GM19351 (cell line): ENCODE measurements at regions not wholly inside any gene's neighbourhood (a gene's known extent, or its start where the extent isn't known, plus 50 kb on each side); places are given as distances from the start of the nearest gene placed in this dataset.
"Not testable (repeated sequence)": the region's sequence is repeated elsewhere in the genome, so short reads cannot be mapped to it uniquely, and the experiment has no call there.

Experiments used
- ATAC-seq: cut with Tn5 transposase; IDR thresholded peaks from one replicate; pipeline ENCODE4 v1.9.1; 2021; ENCODE audit warnings: mild to moderate bottlenecking, moderate library complexity; ENCODE audit not compliant: unreplicated experiment

DNA sequence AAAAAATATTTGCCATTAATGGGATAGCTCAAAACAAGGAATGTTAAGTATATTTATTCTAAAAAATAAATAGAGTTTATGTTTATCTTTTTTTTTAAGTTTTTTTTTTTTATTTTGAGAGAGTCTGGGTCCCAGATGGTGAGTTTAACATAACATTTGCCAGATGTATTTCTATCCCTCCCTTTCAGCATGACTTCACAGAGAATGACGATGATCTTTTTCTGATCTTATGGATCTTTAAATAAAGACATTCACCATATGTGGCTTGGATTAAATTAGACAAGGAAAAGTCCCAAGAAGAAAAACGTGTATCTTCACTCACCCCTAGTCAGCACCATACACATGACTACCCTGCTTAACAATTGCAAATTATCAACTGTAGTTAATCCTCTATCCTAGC, 839.8 kb upstream of the CNTN5 start:
- ATAC-seq = no peak

DNA sequence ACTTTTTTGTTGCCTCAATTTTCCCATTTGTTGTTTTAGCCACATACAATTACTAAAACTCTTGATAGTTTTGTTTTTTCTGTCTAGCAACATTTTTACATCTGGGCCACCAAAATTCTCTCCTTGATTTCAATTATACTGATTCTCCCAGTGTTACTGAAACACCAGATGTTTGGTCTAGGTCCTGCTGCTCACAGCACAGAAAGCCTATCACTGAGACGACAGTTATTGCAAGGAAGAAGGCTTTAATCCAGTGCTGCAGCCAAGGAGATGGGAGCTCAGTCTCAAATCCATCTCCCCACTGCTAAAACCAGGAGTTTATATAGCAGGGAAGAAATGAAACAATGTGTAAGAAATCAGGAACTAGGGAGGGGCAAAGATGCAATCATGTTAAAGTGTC, 837.7 kb upstream of the CNTN5 start:
- no peak for ATAC-seq

DNA sequence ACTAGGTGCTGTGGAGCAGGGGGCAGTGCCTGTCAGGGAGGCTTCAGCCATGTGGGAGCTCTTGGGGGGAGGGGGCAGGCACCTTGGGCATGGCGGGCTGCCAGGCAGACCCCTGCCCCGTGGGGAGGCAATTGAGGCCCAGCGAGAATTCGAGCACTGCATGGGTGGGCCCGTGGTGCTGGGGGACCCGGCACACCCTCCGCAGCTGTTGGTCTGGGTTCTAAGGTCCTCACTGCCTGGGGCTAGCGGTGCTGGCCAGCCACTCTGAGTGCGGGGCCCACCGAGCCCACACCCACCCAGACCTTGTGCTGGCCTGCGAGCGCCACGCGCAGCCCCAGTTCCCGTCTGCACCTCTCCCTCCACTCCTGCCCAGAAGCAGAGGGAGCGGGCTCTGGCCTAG, 835.5 kb upstream of the CNTN5 start:
- ATAC-seq = no peak

DNA sequence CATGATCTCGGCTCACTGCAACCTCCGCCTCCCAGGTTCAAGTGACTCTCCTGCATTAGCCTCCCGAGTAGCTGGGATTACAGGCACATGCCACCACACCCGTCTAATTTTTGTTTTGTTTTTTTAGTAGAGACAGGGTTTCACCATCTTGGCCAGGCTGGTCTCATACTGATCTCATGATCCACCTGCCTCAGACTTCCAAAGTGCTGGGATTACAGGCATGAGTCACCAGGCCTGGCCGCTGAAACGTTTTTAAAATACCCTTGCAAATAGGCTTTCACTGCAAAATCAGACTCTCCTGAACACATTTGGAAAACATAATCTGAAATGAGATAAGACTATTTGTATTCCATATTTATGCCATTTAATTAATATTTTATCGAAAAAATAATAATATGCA, 826.1 kb upstream of the CNTN5 start:
- ATAC-seq = no peak

DNA sequence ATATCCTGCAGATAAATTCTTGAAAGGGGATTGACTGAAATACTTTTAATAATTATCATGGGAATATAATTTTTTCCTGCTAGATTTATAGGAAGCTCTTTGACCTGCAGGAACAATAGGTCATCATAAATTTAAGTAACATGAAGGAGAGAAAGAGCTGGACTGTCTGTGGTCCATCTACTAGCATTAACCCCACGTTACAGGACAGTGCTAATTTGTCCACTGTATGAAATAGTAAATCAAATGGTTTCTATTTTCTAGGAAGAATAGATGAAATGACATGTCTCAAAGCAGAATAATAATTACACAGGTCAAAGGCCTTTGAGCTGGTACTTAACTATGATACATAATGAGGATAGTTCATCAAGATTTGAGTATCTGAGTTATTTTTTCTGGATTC, 825.4 kb upstream of the CNTN5 start:
- no peak for ATAC-seq

DNA sequence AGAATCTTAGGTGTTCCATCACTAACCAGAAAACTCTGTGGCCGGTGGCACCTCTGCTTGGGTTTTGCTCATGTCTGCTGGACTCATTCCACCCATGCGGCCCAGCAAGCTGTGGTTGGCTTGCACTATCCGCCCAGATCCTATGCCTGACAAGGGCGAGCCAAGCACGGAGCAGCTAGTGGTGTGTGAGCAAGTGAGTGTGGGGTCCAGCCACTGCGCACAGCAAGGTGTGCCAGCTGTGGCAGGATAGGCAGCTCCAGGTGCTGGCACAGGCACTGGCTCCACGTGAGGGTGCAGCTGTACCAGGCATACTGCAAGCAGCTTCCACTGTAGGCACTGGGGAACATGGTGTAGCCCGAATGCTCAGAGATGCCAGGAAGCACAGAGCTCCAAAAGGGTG, 813.7 kb upstream of the CNTN5 start:
- no peak for ATAC-seq

DNA sequence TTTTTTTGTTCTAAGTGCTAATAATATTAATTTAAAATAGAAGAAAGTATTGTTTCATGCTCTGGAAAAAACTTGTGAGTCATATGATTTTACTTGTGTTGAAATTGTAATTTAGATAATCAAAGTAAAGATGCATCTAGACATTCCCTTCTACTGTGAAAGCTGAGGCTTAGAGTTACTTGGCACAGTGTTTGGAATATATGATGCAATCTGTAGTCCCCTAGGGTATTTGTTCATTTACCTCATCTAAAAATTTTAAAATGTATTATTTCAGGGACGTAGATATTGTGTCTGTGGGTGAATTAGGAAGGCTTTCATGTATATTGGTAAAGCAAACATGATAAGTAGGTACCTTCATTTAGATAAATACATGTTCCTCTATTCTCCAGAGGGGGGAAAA, 793.5 kb upstream of the CNTN5 start:
- ATAC-seq = no peak

DNA sequence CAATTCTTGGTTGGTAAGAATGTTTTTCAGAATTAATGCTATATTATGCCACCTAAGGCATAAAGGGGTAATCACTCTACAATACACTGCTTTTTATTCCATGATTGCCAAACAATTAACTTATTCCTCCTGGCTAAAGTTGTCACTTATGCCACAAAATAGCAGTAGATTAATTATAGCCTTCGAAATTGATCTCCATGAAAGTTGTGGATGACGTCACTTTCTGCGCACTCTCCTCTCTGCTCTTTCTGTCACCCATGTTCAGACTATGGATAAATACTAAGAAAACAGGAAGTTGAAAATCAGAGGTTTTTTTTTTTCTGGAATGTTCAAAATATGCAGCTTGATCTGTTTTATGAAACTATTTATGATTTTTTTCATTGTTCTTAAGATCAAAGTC, 790.1 kb upstream of the CNTN5 start:
- ATAC-seq = no peak

DNA sequence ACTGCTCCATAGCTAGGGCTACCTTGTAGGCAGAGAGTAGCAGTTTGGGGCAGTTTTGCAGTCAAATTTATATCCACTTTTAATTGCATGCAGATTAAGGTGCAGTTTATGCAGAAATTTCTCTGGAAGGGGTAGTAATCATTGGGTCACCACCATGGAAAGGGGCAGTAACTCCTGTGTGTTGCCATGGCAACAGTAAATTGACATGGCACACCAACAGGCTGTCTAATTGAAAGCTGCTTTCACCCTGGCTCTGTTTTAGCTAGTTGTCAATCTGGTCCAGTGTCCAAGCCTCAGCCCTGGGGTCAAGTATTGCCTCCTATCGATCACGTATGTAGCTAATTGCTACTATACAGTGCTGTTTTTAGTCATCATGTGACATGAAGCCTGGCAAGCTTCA, 786.1 kb upstream of the CNTN5 start:
- no peak for ATAC-seq

DNA sequence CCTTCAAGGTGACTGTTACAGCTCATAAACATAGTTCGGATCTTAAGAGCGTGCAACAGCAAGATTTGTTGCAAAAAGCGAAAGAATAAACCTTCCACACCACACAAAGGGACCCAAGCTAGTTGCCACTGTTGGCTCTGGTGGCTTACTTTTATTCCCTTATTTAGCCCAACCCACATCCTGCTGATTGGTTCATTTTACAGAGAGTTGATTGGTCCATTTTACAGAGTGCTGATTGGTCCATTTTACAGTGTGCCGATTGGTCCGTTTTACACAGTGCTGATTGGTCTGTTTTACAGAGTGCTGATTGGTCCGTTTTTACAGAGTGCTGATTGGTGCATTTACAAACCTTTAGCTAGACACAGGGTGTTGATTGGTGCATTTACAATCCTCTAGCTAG, 776.9 kb upstream of the CNTN5 start:
- no peak for ATAC-seq

DNA sequence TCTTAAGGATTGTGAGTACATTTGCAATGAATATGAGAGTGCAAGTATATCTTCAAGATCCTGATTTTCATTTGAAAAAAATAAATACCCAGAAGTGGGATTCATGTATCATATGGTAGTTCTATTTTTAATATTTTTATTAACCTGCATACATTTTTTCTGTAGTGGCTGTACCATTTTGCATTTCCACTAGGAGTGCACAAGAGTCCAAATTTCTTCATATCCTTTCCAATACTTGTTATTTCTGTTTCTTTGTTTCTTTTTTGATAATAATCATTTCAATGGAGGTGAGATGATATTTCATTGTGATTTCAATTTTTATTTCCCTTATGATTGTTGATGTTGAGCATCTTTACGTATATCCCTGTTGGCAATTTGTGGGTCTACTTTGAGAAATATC, 759.8 kb upstream of the CNTN5 start:
- ATAC-seq = no peak

DNA sequence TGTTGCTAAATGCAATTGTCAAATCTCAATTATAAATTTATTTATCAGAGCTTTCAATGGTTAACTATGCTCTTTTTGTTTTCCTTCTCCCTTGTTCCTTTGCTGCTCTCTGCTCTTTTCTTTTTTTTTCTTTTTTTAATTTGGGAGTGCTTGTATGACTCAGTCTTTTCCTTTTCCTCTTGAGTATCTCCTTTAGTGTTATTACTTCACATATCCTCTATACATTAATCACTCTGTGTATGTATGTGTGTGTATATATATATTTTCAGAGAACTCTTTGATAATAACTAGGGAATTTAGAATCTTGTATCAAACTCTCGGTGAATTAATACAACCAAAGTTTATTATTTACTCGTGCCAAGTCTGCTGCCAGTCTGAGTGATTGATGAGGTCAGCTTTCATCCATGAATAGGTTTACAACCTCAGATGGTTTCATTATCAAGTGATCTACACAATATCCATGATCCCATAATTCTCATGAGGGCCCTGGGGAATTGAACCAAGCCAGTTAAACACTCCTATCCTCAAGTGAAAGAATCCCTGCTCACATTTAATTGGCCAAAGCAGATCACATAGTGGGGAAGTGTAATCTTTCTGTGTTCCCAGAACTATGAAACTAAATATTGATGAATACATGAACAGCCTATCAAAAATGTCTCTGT, 743.4 kb upstream of the CNTN5 start:
- ATAC-seq = no peak

DNA sequence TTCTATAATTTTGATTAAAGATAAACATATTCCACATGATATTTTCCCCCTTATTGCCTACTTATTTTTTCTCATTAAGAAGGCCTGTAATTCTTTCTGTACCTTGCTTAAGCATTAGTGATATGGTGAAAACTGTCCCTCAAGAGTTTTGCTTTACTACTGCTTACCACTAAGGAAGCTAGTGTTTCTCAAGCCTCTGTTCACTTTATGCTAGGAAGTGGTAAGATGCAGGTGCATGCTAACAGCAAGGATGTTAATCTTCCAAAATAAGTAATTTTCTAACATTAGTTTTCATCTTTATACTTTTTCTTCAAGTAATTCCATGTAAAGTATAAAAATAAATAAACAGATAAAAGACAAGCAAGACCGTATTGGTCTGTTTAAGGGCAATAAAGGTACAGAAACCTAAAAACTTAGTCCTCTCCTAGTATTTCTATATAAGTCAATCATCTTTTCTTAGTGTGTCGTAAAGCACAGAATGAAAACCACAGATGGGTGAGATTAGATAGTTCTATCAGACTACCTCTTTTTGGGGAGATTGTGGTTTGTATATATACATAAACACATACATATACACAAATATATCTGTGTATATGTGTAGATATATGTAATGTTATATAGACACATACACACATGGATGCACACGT, 731.0 kb upstream of the CNTN5 start:
- no peak for ATAC-seq

DNA sequence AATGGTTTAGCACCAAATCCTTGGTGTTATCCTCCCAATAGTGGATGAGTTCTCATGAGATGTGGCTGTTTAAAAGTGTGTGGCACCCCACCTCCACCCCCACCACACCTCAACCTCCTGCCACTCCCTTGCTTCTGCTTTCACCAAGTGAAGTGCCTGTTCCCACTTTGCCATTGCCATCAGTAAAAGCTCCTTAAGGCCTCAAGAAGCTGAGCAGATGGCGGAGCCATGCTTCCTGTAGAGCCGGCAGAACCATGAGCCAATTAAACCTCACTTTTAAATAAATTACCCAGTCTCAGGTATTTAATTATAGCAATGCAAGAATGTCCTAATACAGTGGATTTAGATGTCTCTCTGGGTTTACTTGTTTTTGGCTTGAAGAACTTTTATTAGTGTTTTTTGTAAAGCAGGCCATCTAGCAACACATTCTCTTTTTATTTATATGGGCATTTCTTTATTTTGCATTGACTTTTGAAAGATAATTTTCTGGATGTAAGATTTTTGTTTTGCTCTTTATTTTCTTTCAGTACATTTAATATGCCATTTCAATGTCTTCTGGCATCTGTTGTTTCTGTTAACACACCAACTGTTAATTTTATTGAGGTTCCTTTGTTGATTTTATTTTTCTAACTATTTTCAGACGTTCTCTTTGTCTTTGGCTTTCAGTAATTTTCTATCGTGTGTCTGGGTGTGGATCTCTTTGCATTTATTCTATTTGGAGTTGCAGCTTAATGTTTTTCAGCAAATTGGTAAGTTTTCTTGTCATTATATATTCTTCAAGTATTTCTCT, 724.5 kb upstream of the CNTN5 start:
- no peak for ATAC-seq

DNA sequence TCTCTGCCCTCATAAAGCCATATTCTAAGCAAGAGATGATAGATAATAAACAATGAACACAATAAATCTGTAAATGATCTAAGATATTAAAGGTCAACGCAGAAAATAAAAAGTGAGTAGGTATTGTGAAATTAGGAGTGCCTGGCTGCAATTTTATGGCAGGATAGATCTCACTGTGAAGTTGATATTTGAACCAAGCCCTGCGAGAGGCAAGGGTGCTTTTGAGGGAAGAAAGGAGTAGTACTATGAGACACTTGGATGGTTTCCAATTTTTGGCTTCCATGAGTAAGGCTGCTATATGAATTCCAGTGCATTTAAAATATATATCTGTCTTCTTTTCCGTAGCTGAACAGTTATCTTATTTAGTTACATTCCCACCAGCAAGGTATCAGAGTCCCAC, 720.0 kb upstream of the CNTN5 start:
- ATAC-seq = no peak

DNA sequence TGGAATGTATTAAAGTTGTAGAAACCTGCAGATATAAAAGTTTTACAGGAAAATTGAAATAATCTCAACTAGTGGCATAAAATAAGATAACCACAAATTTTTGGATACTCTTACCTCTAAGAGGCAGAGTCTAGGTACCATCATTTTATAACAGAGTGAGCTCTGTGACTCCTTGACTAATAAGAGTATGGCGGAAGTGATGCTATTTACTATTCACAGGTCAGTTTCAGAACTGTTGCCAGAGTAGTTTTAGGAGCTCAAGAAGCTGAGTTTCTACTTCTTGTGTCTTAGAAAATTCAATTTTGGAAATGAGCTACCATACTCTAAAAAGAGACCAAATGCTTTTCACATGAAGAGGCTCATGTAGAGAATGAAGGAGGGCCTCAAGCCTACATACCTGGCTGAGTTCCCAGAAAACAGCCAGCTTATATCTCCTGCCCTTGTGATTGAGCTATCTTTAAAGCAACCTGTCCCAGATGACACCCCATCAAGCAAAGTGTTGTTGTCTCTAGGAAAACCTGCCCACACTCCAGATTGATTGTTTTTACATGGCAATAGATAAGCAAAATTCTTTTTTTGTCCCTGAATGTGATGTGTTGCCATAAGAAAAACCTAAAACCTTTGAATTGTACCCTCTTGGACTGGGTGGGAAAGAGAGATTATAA, 712.8 kb upstream of the CNTN5 start:
- no peak for ATAC-seq

DNA sequence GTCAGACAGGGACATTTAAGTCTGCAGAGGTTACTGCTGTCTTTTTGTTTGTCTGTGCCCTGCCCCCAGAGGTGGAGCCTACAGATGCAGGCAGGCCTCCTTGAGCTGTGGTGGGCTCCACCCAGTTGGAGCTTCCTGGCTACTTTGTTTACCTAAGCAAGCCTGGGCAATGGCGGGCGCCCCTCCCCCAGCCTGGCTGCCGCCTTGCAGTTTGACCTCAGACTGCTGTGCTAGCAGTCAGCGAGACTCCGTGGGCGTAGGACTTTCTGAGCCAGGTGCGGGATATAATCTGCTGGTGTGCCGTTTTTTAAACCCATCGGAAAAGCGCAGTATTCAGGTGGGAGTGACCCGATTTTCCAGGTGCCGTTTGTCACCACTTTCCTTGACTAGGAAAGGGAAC, 690.4 kb upstream of the CNTN5 start:
- ATAC-seq = not testable (repeated sequence)

DNA sequence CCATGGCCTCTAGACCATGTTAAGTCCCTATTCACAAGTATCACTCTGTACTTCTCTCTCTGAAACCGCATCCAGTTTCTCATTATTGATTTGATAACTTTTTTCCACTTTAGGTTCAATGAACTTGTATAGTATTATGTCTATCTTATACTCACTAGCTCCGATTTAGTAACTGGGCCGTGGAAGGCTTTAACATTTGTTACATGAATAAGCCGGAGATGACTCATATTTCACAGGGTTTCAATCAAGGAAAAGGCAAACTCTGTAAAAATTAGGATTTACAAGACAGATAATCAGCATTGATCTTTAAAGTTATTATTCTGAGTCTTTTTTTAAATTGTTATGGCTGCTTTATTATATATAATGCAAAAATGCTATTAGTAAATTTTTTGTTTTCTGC, 662.2 kb upstream of the CNTN5 start:
- ATAC-seq = no peak

DNA sequence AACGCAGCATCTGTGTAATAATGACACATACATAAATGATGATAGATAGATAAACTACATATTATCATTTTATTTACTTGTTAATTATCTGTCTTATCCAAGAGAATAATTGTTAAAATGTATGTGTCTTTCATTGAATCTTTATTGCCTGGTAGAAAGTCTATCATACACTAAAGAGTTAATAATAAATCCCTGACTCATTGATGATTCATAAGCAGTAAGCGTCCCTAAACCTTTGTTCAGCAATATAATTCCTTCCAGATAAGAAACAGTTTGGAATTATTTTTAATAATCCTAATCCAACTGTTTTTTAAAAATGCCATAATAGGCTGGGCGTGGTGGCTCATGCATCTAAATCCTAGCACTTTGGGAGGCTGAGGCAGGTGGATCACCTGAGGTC, 655.6 kb upstream of the CNTN5 start:
- no peak for ATAC-seq

DNA sequence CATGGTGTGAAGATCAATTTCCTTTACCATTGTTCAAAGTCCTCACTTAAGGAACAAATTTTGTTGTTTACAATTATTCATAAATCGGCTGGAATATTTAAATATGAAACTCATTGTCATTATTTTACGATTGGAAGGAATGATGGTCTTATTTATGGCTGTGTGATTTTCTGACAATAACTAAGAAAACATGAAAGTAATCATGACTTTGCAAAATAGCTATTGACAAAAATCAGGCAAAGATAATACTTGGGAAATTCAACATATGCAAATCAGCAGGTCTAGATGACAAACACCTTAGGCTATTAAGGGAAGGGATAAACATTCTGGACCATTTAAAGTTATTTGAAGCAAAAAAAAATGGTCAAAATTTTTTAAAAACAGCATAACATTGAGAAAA, 654.8 kb upstream of the CNTN5 start:
- no peak for ATAC-seq

DNA sequence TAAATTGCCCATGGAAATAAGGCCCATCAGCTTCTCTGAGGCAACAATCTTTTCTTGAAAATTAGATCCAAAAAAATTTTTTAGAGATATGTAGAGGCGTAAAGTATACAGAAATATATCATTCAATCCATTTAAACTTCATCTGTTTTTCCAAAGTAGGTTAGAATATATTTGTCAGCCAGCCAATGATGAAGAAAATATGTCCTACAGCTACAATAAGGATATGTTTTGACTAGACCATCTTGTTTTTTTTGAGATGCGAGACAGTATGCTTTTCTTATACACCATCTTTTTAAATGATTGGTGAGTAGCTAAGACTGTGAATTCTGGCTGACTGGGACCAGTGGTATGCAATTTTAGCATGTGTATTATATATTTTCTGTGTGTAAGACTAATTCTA, 630.4 kb upstream of the CNTN5 start:
- ATAC-seq = no peak

DNA sequence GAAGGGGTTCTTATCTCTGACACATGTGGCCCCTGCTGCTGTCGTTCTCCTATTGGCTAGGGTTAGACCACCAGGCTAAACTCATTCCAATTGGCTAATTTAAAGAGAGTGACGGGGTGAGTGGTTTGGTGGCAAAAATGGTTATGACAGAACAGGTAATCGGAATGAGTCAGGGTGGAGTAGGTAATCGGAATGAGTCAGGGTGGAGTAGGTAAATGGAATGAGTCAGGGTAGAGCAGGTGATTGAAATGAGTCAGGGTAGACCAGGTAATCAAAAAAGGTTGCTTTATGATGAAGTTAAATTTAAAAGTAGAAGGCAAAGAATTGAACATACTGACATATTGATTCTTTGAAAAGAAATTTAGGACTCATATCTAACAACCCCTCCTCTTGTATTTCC, 626.2 kb upstream of the CNTN5 start:
- ATAC-seq = not testable (repeated sequence)
